Tibial nerve (tissue), 4 donors: ENCODE measurements at regions not wholly inside any gene's neighbourhood (a gene's known extent, or its start where the extent isn't known, plus 50 kb on each side); places are given as distances from the start of the nearest gene placed in this dataset.

Source experiments
- DNase-seq, 2 donors: peaks; one replicate each; pipeline ENCODE4 v3.0.0-alpha.2; 2019; ENCODE audit warnings: low spot score in 2 of 2
- H3K27ac ChIP-seq, 4 donors: fragments of 200-600 bp; sonication (generic) in 3 of 4; one replicate each; pipeline ENCODE4 v1.5.1; 2017 to 2019; ENCODE audit warnings: mild to moderate bottlenecking in 1 of 4
- H3K27me3 ChIP-seq, 2 donors: fragments of 200-600 bp; sonication (generic) in 1 of 2; one replicate each; pipeline versions ENCODE4 v1.5.1 to v1.6.0; 2017 to 2019
- H3K36me3 ChIP-seq, 3 donors: fragments of 200-600 bp; sonication (generic); one replicate each; pipeline ENCODE4 v1.5.1; 2018 to 2019
- H3K4me1 ChIP-seq, 4 donors: fragments of 200-600 bp; sonication (generic) in 3 of 4; one replicate each; pipeline ENCODE4 v1.5.1; 2017 to 2019
- H3K4me3 ChIP-seq, 4 donors: fragments of 200-600 bp; sonication (generic) in 3 of 4; one replicate each; pipeline ENCODE4 v1.5.1; 2017 to 2019; ENCODE audit warnings: mild to moderate bottlenecking in 1 of 4, moderate library complexity in 1 of 4
- H3K9me3 ChIP-seq, 4 donors: fragments of 200-600 bp; sonication (generic) in 3 of 4; one replicate each; pipeline ENCODE4 v1.5.1; 2017 to 2019
- EP300 ChIP-seq, 2 donors: sonication (generic); formaldehyde crosslinking; IDR thresholded peaks; one replicate each; pipeline ENCODE4 v1.6.1; 2017; ENCODE audit warnings: antibody characterized with exemption in 2 of 2, mild to moderate bottlenecking in 1 of 2
- POLR2A ChIP-seq, 2 donors: fragments of 450-650 bp; IDR thresholded peaks; one replicate each; pipeline ENCODE4 v1.6.1; 2017; ENCODE audit warnings: antibody characterized with exemption in 2 of 2, mild to moderate bottlenecking in 2 of 2, moderate library complexity in 2 of 2
- WGBS, 2 donors: methylation state at CpG; one replicate each; pipeline ENCODE4 v1.1.5; 2018; 5-methylcytosine and 5-hydroxymethylcytosine counted together
- TF ChIP-seq, protein P1 (sequence below), 5 experiments: fragments of 200-600 bp in 3 of 5; fragments of 450-650 bp in 2 of 5; sonication (generic) in 3 of 5; IDR thresholded peaks; one replicate each; pipeline ENCODE4 v1.5.1; 2016 to 2019; ENCODE audit warnings: antibody characterized with exemption in 5 of 5, mild to moderate bottlenecking in 3 of 5, moderate library complexity in 2 of 5

DNA sequence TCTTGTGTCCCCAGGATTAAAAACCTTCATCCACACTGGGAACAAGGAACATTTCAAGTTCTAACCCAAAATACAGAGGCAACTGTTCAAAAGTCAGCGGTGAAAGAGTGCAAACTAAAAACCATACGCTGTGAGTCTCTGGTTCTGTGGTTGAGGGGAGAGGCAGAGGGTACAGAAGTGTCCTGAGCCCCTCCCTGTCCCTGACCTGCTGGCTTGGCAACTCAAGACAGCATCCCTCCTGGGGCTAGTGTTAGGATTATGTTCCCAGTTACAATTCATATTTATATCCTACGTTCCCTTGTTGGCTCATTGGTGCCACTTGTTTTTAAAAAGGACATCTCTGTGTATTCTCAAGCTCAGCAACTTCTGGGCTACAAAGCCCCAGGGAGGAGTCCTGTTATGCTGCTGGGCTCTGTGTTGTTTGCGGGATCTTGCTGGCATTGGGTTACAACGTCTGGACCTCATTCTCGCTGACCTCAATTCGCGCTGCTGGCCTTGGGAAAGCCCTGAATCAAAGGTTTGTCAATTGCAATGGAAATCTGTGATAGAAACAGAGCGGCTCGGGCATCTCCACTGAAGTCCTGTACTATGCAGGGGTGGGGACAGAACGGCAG, 420.8 kb downstream of the FUT8 start:
- Histone ChIP-seq H3K27me3 (no peaks in the 10 kb centered on the region), H3K27ac (peak overlapping the region in 1 of 4 donors; percentile 40), H3K4me3 (no peak overlapping the region), H3K9me3 (no peaks in the 10 kb centered on the region), H3K4me1 (peaks cover 0 to 9% (median 0%) of the 10 kb centered on the region in 4 donors), H3K36me3 (no peaks in the 10 kb centered on the region)
- no peak for DNase-seq
- TF ChIP-seq, protein P1, sequence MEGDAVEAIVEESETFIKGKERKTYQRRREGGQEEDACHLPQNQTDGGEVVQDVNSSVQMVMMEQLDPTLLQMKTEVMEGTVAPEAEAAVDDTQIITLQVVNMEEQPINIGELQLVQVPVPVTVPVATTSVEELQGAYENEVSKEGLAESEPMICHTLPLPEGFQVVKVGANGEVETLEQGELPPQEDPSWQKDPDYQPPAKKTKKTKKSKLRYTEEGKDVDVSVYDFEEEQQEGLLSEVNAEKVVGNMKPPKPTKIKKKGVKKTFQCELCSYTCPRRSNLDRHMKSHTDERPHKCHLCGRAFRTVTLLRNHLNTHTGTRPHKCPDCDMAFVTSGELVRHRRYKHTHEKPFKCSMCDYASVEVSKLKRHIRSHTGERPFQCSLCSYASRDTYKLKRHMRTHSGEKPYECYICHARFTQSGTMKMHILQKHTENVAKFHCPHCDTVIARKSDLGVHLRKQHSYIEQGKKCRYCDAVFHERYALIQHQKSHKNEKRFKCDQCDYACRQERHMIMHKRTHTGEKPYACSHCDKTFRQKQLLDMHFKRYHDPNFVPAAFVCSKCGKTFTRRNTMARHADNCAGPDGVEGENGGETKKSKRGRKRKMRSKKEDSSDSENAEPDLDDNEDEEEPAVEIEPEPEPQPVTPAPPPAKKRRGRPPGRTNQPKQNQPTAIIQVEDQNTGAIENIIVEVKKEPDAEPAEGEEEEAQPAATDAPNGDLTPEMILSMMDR (IDR thresholded peaks at IDR 0.05): no peak
- TF ChIP-seq EP300 (IDR thresholded peaks at IDR 0.05) (no peak), POLR2A (IDR thresholded peaks at IDR 0.05) (no peak)
- 77 to 79% methylated on average over 11 of the region's 11 CpGs for WGBS, 2 donors

DNA sequence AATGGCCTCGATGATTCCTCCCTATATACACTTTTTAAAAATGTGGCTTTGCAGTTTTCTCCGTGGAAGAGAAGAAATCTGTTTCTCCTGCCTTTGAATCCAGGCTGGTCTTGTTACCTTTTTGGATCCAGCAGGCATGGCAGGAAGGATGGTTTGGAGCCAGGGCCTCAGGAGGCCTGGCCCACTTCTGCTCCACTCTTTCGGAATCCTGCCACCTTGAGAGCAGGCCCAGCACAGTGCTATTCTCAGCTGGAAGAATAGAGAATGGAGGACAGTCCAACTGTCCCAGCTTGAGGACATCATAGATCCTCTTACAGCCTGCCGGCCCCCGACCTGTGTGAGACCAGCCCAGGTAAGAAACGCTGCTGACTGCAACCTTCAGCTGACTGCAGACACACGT, 421.5 kb downstream of the FUT8 start:
- Histone ChIP-seq H3K9me3 (no peaks in the 10 kb centered on the region), H3K4me1 (peaks cover 0 to 9% (median 0%) of the 10 kb centered on the region in 4 donors), H3K4me3 (no peak overlapping the region), H3K27ac (no peak overlapping the region), H3K36me3 (no peaks in the 10 kb centered on the region), H3K27me3 (no peaks in the 10 kb centered on the region)
- TF ChIP-seq POLR2A (IDR thresholded peaks at IDR 0.05) (no peak), EP300 (IDR thresholded peaks at IDR 0.05) (no peak)
- TF ChIP-seq, protein P1 (IDR thresholded peaks at IDR 0.05): no peak
- no peak for DNase-seq
- 93 to 97% methylated on average over 7 of the region's 7 CpGs for WGBS, 2 donors

DNA sequence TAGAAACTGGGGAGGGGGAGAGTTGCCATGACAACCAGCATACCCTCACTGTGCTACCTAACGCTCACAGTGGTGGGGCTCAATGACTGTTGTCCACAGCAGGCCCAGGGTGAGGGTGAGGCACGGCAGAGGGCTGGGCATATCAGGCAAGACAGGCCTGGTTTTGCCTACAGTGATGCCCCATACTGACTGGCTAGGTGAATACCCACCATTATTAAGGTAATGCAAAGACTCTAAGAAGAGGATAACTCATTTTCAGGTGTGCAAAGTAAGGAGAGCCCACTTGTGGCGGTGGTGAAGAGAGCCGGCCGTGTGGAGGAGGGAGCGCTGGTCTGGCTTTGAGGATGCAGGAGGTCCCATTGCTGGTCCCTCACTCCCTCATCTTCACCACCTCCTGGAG, 422.3 kb downstream of the FUT8 start:
- Histone ChIP-seq H3K4me1 (peaks cover 0 to 9% (median 0%) of the 10 kb centered on the region in 4 donors), H3K36me3 (no peaks in the 10 kb centered on the region), H3K27me3 (no peaks in the 10 kb centered on the region), H3K9me3 (no peaks in the 10 kb centered on the region), H3K27ac (no peak overlapping the region), H3K4me3 (no peak overlapping the region)
- no peak for DNase-seq
- TF ChIP-seq, protein P1 (IDR thresholded peaks at IDR 0.05): no peak
- no peak for TF ChIP-seq EP300 (IDR thresholded peaks at IDR 0.05)
- no peak for TF ChIP-seq POLR2A (IDR thresholded peaks at IDR 0.05)
- WGBS, 2 donors: 89 to 91% methylated on average over 6 of the region's 6 CpGs

DNA sequence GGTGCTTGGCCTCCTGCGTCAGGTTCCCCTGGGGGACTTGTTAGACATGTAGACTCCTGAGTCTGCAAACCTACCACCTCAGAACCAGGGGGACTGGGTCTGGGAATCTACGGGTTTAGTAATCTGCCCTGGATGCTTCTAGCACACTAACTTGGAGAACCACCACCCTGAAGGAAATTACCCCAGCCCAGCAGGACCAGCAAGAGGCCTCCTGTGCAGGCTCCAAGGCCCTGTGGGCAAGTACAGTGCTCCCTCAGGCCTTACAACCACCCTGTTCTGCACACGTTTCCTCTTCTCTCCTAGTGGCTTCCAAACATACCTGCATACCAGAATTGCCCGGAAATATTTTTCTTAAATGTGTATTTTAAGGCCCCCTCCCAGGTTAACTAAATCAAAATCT, 423.0 kb downstream of the FUT8 start:
- H3K36me3 ChIP-seq: no peaks in the 10 kb centered on the region
- H3K4me3 ChIP-seq: no peak overlapping the region
- H3K27ac ChIP-seq: no peak overlapping the region
- no peaks in the 10 kb centered on the region for H3K9me3 ChIP-seq
- H3K27me3 ChIP-seq: no peaks in the 10 kb centered on the region
- H3K4me1 ChIP-seq: peaks cover 0 to 9% (median 0%) of the 10 kb centered on the region in 4 donors
- 89 to 98% methylated on average over 4 of the region's 4 CpGs for WGBS, 2 donors
- TF ChIP-seq POLR2A (IDR thresholded peaks at IDR 0.05): no peak
- TF ChIP-seq EP300 (IDR thresholded peaks at IDR 0.05): no peak
- TF ChIP-seq, protein P1 (IDR thresholded peaks at IDR 0.05): no peak
- no peak for DNase-seq

DNA sequence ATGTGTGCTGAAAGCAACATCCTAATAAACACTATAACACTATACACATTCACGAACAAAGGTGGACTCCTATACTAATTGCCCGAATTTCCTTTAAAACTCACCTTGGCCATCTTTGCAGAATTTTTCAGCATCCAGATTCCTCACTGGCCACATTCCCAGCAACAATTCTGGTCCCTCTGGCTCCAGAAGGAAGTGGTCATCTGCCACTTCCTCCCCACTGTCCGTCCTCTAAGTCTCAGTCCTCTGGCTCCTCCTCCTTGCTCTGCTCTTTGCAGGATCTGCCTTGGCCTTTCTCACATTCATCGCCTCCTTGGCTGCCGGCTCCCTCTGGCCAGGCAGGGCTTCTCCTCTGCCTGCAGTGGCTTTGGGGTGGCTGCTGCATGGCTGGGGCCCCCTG, 426.0 kb downstream of the FUT8 start:
- TF ChIP-seq, protein P1 (IDR thresholded peaks at IDR 0.05): no peak
- no peak for TF ChIP-seq POLR2A (IDR thresholded peaks at IDR 0.05)
- TF ChIP-seq EP300 (IDR thresholded peaks at IDR 0.05): no peak
- Histone ChIP-seq H3K36me3 (no peaks in the 10 kb centered on the region), H3K27me3 (no peaks in the 10 kb centered on the region), H3K9me3 (no peaks in the 10 kb centered on the region), H3K27ac (no peak overlapping the region), H3K4me3 (no peak overlapping the region), H3K4me1 (no peaks in the 10 kb centered on the region)
- 77 to 78% methylated on average over 5 of the region's 5 CpGs for WGBS, 2 donors
- DNase-seq: no peak
